ENCODE measurements at regions not wholly inside any gene's neighbourhood (a gene's known extent, or its start where the extent isn't known, plus 50 kb on each side); places are given as distances from the start of the nearest gene placed in this dataset.

DNA sequence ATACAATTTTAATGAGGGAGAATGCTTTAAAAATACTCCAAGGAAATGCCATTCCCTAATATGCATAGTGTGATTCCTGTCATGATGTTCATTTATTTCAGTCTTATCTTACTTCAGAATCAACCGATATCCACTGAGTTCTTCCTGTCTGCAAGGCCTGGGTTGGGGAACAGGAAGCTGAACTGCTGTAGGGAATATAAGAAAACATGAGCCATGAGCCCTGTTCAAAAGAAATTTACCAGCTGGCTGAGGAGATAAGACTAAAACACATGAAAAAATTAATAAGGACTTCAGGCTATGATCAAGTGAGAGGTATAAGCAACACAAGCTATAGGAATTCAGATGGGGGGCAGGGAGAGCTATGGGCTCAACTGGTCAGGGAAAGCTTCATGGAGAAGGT, 184.7 kb downstream of the PLPP4 start:
- DNase-seq, result no peak

DNA sequence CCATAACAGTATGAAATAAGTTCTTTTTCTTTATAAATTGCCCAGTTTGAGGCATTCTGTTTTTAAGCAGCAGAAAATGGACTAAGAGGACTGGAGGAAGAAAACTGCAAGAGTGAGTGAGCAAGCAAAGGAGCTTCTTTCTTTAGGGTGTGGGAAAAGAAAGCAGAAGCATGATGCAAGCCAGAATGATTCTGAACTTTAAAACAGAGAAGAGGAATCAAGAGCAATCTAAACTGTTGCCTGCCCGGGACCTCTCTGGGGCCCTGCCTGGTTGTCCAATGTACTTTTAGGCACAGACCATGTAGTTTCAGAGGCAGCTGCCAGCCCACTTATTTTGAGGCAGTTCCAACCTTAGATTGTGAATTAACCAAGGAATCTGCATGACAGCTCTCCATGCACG, 186.3 kb downstream of the PLPP4 start:
- no peak for DNase-seq

DNA sequence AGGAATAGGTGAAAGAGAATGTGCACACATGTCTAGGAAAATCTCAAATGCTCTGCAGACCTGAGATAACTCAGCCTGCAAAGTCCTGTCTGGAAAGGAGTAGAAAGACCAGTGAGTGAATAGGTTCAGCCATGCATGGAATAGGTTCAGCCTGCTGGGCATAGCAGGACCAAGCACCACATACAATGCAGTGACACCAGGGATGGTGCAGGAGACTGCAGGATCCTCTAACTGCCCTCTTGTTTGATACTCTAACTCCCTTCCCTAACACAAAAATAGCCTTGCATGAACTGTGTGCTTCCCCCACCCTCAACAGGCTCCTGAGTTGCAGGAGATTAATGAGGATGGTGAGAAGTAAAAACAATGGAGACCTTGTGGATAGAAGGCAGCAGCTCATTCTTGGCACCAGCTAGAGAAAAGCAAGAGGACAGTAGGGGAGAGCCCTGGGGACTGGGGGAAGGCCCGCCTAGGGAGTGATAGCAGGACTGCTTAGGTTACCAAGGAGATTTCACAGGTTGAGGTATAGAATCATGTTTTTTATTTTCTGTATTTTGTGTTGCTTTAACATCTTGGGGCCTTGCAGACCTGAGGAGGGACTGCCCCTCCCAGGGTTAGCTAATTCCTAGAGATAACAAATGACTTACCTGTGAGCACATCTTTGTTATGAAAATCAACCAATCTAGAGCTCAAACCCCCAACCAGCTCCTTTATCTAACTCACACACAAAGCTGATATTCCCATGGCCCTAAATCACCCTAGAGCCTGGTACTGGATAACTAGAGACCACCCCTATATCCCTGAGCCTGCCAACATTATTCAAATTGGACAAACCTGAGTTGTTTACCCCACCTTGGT, 187.8 kb downstream of the PLPP4 start:
- no peak for DNase-seq

DNA sequence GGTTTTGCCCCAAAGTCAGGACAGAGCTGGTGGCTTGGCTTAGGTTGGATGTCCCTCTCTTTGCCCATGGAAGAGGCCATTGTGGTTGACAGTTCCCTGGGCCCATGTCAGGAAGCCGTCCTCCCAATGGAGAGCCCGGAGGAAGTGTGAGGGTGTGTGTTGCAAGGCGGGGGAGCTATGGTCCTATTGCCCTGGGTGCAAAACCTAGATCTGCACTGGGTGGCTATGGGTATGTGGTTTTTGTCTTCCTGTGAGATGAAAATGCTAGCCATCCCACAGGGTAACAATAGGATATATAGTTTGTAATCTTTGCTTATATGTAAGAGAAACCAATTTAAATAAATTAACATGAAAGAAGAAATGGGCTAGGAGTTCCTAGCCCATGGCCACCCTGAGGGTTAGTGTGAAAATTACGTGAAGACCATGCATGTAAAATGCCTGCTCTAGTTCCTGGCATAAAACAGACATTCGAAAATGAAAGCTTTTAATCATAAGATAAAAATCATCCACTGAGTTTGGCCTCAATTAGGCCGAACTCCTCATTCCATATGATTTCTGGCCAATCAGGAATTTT, 189.2 kb downstream of the PLPP4 start:
- no peak for DNase-seq

DNA sequence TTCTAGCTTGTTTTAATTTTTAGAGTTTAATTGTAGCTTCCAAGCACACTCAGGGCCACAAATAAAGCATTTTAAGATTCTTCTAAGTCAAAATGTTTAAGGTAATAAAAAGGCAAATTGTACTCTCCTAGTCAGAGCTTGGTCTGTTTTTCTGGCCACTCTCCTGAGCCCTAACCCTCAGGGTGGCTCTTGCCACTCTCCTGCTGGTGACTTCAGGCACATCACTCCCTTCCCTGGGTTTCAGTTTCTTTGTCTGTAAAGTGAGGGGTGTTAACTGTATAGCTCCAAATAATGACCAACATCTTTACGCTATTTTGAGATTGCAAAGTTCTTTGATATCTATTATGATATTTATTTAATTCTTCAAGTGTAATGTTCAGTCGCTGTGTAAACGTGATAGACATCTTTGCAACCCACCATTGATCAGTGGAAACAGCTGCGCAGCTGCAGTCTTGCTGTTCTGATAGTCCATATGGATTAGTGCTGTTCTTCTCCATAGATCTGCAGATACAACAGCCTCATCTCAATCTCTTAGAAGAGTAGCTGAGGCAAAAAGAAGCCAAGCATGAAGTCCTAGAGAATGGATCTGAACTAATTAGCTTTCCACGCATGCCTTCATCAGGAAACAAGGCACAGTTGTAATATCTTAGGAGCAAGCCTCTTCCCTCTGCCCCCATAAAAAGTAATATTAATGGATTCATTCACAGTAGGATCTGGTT, 189.9 kb downstream of the PLPP4 start:
- no peak for DNase-seq

DNA sequence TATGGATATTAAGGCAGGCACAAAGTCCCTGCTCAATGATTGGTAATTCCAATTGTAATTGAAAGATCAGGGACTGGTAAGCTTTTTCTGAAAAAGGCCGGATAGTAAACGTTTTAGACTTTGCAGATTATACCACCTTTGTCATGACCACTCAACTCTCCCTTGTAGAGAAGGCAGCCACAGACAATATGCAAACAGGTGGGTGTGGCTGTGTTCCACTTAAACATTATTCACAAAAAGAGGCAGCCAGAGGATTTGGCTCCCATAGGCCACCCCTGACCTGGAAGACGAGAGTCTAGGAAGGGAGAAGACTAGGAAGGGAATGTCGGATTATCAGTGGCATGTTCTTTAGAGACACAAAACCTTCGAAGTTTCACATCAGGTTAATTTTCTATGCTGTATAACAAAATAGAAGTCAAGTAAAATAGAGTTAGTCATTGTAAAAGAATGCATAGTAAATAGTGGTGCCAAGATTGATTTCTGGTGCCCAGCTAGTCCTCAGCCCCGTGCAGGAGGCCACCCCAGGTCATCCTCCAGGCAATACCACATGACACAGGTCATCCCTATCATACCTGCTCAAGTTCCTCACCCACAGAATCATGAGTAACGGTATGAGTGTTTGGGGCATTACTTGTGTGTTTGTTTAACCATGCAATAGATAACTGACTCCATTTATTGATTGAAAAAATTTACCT, 193.8 kb downstream of the PLPP4 start:
- DNase-seq, result no peak

DNA sequence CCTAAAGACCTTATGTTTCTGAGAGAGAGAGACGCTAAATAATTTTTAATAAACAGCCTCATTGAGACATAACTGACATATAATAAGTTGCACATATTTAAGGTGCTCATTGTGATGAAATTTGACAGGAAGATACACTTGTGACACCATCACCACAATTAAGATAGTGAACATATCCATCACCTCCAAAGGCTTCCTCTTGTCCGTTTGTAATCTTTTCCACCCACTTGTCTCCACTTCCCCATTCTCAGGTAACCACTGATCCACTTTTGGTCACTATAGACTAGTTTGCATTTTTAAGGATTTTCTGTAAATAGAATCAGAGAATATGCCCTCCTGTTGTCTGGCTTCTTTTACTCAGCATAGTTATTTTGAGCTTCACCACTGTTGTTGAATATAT, 195.1 kb upstream of the WDR11 start:
- no peak for DNase-seq

DNA sequence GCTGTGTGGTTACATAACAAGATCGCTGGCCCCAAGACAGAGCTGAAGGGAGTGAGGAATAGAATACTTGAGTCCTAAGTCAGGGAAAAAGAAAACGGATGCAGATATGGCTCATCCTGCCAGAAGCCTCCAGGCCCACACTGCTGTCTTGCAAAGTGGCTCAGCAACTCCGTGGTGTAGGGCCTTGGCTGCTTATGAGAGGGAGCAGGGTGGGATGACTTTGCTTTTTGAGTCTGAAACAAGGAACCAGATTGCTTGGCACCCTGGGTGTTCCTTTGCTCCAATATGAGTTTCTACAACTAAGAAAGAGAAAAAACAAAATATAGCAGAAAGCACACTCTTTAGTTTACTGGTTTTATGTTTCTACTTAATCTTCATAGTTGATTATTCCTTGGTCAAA, 193.8 kb upstream of the WDR11 start:
- no peak for DNase-seq

DNA sequence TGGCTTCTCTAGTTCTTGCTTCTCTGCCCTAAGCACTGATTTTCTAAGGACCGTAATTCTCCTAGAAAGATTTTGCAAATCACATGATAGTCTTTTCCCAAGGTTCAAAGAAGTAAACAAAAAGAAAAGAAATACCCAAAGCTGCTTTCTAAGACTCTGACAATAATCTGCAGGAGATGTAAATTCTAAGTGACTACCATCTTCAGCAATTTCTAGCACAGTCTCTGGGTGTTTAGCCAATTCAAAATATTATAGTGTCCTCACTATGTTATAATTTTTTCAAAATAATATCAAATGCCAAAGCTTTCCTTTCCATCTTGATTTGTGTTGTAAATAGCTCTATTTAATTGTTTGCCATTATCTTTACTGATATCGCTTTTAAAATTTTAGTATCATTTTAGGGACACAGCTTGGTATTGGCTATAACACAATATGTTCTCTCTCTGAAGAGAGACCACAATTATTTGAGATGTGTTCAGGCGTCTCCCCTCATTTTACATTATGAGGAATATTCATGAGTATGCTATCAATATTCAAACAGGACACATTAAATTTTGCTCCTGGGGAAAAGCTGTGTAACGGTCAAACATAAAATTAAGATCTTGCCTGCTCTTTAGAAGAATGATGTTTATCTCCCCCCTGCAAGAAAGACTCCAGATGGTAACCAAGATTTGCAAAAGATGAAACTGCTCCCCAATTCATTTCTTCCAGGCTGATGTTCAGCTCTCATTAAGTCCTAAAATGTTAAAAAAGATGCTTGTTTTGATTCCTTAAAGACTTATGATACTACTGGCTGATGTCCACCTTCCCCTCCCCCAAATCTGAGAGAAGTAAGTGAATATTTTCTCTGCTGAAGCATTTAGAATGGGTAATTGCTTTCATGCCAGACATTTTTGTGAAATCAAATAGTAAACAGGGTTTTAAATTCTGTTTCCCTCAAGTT, 191.9 kb upstream of the WDR11 start:
- DNase-seq, result no peak

DNA sequence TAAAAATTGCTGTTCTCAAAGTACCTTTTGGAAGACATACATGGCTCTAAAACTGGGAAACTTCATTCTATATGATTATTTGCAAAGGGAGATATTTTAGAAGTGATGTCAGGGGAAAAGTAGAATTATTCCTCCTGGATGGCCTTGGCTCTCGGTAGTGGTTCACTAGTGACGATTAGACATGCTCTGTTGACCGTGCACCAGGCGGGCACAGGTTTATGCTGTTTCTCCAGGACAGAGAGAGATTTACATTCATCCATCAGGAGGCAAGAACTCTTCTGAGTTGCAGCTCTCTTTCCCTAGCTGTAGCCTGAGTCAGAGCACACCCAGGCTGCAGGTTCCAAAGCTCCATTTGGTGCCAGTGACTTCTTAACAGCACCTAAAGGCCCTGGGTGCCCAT, 184.9 kb upstream of the WDR11 start:
- DNase-seq, result no peak

DNA sequence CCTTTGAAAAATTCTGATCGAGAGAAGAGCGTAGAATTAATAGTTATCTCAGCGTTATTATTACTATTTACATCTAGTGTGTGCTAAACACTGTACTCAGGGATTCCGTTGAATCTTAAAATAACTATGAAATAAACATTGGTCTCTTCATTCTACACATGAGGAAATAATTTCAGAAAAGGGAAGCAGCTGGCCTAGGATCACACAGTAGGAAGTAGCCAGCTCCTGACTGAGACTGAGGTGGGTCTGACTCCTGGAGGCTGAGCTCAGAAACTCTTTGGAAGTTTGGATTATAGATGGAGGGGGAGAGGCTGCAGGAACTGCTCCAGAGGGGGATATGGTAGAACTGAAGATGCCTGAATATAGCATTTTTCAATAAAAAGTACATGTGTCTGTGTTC, 183.9 kb upstream of the WDR11 start:
- DNase-seq, result no peak

DNA sequence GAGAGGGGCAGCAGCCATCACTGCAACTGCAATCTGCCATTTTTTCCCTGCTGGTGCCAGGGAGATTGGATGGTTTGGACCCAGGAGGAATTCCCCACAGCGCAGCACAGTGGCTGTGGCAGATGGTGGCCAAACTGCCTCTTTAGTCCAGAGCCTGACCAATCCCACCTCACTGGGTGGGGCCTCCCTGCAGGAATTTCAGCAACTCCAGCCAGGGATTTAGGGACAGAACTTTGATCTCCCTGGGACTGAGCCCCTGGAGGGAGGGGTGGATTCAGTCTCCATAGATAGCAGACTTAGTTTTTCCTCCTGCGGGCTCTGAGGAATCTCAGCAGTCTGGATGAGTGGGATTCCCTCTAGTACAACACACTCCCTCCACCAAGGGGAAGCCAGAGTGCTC, 179.7 kb upstream of the WDR11 start:
- no peak for DNase-seq

DNA sequence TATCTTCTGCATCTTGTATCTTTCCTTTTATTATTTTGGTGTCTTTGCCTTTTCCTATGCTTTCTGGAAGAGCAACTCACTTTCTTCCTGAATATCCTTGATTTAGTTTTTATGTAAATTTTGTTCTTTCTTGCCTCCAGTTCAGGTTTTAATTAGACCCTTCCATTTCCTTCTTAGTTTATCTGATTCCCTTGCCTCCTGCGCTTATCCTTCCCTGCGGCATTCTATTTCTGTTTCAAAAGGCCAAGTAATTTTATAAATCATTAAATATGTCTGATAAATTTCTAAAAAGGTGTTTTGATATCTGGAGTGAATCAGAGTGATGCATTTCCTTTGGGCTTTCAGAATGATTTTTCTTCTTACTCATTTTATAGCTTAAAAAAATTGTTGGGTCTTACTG, 167.7 kb upstream of the WDR11 start:
- DNase-seq, result no peak

DNA sequence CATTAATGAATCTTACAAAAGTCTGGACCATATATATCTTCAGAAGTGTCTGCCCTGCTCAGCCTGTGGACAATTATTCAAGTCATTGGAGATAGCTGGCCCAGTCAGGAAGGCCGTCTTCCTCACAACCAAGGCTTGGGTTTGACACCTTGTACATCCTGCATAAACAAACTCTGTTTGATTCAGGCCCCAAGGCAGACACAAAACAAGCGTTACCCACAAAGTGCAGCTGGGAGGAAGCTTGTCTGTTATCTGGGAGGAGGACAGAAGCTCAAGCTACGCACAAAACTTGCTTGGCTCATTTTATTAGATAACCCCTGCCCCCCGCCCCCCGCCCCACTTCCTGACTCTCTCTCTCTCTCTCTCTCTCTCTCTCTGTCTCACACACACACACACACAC, 166.9 kb upstream of the WDR11 start:
- no peak for DNase-seq

DNA sequence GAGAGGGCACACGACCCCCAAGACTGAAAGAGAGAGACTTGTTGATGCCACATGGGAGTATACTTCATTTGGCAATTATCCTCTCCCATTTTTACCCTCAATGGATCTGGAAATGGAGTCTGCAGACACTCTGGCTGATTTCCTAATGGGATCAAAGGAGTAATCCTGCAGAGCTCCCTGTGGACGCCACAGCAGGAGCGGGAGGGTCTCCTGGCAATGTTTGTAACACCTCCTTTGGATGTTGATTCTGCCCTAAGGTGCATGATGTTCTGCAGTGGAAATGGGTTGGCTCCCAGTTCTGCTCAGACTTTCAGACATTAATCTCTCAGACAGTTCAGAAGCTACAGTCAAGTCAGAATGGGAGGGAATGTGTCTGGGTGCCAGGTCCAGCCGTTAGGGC, 166.0 kb upstream of the WDR11 start:
- DNase-seq, result no peak

DNA sequence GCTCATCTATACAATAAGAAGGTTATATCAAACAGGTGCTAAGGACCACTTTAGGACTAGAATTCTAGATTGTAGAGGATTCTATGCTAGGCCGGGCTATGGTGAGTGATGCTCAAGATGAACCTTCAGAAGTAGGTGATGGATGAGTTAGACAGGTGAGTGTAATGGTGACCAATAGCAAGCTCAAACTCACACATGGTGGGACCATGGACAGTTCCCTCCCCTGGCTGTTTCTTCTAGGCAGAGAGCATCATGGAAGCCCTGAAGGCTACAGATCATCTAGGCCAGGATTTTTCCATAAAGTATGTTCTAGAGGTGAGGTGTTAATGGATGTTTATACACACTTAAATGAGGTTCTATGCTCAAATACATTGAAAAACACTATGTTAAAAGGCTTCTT, 162.2 kb upstream of the WDR11 start:
- DNase-seq, result no peak

DNA sequence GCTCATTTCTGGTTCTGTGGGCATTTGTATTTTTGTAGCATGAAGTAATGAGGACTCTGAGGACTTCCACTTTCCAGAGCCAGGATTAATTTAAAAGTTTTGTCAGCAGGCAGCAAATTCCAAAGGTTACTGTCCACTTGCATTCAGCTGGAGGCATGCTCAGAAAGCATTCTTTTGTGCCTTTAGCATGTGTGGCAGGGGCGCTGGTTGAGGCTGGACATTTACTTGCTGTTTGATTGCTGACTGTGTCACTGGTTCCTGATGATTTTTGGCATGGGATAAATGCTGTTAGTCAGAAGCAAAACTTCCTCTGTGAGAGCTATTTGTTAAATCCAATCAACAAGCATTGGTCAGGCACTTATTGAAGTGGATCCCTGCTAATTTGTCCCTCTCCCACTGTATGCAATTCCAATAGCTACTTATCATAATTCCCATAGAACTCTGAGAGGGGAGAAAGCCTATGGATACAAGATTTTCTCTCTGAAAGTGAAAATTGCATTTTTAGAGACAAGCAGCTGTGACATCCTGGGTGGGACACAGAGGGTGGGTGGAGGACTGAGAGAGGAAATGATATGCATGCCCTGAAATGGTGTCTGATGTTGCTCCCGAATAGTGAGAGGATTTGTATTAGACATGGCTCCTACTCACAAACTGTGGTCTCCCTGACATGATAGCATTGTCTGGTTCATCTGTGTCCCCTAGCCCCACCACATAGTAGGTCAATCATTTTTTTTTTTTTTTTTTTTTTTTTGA, 161.2 kb upstream of the WDR11 start:
- no peak for DNase-seq

DNA sequence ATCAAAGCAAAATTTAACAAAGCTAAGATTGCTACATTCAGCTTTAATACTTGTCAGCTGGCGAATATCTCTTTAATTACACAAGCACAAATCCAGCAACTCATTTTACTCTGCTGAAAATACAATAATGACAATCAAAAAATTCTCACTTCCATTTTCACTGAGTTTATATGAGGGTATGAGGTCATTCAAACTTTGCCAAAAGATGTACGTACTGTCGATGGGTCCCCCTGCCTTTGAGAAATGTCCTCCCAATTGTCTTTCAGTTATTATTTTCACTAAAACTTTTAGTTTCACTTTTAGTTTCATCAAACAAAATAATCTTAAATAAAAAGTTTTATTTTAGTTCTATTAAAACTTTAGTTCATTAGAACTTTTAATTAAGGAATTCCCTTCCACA, 159.5 kb upstream of the WDR11 start:
- DNase-seq, result no peak

DNA sequence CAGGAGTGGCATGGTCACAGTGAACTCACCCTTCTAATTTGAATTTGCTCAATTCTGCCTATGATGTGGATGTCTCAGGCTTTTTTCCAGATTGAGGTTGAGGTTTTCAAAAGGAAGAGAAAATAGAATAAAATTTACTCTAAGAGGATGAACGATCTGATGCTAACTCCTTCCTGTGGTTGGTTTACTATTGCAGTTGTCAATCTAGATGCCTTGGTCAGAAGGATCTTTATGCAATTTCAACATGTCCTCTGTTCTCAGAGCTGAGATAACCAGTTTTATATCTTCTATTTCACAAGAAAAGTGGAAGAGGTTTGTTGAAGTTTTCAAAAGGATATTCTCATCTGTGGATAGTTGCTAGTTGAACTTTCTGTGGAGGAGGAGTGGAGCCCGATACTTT, 150.7 kb upstream of the WDR11 start:
- DNase-seq, result no peak

DNA sequence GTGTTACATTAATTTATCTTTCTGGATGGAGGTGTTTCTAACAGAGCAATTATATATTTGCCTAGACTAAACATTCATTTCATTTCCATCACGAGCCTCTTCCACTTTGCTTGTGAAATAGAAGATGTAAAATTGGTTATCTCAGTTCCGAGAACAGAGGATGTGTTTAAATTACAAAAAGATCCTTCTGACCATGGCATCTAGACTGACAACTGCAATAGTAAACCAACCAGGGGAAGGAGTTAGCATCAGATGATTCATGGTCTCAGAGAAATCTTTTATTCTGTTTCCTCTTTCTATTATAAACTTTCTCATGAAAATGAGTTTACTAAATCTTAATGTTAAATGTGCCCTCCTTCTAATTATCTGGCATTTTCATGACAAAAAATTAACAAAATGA, 149.8 kb upstream of the WDR11 start:
- DNase-seq, result no peak

DNA sequence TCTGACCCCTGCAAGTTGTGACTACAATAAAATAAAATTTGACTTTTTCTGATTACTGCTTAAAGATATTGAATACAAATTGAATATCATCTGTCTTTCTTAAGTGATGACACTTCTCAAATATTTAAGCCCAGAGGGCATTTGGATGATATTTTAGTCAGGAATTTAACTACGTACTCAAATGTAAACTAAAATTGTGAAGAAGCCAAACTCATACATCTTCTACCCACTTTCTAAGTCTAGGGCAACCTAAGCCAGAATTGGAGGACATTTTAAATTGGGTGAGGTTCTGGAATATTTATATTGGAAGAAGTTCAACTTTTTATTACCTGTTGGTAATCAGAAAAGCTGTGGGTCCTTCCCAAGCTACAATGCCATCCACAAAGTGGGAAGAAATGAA, 149.1 kb upstream of the WDR11 start:
- DNase-seq, result no peak
